HG03565 (cell line): ENCODE measurements at regions not wholly inside any gene's neighbourhood (a gene's known extent, or its start where the extent isn't known, plus 50 kb on each side); places are given as distances from the start of the nearest gene placed in this dataset.

Experiments used
- ATAC-seq: cut with Tn5 transposase; IDR thresholded peaks from one replicate; pipeline ENCODE4 v1.9.1; 2021; ENCODE audit warnings: mild to moderate bottlenecking, moderate library complexity; ENCODE audit not compliant: unreplicated experiment

DNA sequence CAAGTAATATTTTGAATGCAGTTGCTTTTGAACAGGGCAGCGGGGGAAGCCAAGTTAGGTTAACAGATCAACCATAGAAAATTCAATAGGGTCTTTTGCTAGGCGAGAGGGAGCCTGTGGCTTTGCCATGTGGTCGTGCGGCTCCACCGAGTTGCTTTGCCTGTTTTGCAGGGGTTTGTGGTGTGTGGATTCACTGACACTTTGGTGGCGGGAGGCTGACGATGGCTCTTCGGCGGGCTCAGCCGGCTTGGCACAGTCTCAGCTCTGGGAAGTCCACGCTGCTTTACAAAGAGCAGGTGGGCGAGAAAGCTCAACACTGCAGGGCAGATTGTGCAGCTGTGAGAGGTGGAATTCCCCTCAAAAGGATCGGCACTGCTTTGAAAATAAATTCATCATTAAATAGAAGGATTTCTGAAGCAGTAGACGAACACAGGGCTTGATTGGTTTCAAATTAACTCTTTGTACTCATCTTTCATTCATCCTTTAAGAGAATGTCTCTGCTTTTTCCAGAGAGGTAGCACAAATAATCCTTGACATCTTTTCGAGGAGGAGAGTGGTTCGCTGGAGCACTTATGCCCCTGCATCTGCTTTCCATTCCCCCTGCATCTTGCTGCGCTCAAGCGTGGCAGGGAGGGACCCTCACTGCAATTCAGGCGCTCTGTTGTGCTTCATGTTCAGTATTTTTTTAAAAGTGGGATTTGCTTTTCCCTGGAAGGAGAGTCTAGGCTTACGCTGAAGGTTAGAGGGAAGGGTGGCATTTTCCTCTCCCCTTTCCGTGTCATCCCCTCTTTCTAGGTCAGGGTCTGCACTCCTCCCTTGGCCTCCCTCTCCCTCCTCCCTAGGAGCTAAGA, 201.8 kb upstream of the LEF1 start:
- ATAC-seq, result no peak

DNA sequence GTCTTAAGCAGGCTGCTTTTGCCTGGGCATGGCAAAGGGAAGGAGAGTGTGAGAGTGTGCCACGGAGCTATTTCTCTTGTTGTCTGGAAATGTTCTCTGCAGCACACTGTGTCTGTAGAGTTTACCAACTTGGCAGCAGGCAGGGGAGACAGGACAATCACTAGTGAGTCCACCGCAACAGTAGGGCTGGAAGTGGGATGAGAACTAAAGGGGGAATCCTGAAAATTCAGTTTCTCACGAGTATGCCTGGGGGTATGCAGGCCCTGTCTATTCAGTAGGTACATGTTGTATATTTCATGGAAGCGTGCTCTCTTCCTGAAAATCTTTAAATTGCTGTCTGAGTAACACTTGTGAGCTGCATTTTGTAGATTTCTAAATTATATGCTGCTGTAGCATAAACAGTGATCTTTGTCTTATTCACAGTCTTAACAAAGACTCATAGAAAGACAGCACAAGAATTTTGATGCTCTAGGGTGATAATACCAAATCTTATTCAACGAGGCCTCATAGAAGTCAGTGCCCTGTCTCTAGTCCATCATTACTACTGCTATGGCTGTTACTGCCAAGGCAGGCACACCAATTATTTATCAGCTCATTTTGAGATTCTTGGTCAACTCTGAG, 200.4 kb upstream of the LEF1 start:
- ATAC-seq, result no peak

DNA sequence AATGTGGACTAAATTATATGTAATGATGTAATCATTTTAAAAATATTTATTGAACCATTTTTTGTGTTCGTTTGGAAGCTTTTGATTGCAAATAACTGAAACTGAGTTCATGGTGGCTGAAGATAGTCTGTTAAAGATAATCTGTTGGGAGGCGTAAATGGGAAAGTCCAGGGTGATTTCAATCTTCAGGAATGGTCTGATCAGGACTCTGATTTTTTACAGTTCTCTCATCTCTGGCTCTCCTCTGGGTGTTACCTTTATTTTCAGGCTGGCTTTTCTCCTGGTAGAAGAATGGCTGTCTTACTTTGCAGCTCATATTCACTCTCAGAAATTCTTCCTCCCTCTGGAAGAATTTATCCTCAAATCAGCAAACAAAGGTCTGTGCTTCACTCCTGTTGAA, 199.0 kb upstream of the LEF1 start:
- no peak for ATAC-seq

DNA sequence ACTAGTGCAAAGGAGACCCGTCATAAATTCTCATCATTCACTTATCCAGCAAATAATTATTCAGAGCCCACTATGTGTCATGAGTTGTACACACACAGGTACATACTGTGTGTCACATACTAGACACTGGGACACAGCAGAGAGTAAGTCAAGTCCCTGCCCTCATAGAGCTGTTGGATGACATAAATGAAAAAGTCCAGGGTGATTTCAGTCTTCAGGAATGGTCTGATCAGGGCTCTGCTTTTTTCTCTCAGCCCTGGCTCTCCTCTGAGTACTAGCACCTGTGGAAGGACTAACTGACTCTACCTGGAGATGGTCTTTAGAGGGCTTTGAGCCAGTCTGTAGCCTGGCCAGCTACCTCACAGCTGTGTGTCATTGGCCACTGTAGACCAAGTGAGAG, 198.0 kb upstream of the LEF1 start:
- no peak for ATAC-seq

DNA sequence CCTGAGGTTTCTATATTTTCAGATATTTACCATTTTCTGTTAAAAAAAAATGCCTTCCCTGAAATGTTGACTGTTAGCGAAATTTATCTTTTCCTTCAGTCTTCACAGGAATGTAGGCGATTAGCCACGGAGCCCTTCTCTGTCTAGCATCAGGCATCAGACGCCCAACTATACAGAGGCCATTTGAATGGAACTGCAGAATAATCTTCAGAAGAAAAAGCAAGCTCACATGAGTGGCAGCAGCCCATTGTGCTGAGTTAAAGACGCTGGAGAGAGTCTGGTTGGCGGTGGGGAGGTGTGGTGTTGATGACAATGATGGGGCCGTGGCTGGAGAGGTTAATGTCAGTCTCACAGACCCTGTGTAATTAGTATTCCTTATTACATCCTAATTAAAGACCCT, 196.8 kb upstream of the LEF1 start:
- no peak for ATAC-seq

DNA sequence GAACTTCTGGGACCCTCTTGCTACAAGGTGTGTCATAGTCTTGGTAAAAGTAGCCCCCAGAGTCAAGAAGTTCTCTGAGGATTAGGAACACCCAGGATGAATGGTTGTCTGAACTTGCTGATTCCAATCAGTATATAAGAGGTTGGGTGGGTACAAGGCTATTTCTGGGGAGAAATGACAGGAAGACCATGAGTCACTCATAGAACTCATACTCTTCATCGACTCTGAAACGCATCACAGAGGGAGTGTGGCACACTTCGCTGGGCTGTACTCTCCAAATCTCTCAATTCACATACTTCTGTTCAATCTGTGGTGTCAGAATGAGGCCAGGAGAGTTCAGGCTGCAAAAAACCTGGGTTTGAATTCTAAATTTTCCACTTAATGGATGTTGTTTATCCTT, 193.2 kb upstream of the LEF1 start:
- ATAC-seq, result no peak

DNA sequence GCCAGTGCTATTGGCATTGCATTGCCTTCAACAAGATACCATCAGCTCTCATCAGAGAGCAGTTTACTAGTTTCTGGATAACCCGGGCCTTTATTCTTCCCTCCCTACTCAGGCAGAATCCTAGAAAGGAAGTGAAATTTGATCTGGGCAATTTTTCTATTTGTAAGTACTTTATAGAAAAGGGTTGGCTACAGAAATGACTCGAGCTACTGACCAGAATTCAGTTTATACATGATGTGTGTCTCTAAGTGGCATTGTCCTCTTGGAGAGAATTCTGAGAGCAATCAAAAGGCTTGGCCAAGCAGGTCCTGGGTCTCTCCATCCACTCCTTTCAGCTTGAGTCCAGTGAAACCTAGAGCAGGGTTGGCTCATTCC, 192.7 kb upstream of the LEF1 start:
- ATAC-seq, result no peak

DNA sequence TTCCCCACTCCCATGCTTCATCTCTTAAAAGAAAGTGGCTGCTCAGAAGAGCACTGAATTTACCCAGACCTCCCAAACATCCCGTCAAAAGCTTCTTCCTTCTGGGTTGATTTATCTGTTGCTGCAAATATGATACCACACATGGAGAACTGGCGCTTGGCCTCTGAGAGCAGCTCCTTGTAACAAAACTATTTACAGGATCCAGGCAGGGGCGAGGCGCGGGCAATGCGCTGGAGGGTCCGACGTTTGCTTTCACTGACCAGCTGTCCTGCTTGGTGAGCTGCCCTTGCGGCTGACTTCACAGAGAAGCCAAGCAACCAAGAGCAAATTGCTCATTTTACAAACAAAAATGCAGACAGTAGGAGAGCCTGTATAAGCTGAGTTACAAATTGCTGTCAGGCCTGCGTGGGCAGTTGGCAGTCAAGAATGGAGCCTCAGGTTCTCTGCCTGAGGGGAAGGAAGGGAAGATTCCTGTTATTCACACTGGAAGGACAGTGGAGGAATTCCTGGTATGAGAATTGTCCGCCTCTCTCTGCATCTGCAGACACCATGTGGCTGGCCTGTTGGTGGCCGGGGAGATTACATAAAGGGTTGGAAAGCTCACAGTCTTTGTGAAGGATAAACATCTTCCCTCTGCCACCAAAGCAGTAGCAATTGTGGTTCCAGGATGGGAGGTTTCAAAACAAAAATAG, 192.2 kb upstream of the LEF1 start:
- no peak for ATAC-seq

DNA sequence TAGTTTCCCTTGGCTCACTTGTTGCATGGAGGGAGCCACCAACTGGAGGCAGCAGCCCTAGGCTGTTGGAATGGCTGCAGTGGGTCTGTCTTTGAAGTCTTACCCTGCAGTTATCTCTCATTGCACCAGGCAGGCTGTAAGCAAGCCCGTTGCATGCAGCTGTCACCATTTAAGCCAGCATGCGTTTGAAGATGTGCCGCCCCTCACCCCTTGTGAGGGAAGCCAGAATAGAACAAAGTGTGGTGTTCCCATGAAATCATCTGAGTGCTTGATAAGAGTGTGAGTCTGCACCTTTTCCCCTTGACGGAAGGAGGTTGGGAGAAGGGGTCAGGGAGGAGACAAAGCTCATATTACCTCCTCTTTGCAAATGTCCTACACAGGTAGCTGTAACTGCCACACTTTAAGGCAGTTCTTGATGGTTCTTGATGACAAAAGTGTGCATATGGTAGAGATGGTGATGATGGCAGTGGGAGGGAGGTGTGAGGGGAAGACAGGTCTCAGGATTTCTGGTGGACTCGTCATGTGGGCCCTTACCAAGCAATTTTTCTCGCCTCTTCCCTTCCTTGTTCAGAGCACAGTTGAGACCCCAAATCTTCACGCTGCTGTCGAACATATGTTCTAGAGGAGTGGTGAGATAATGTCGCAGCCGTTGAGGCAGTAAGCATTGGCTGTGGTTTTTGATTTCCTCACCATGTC, 191.4 kb upstream of the LEF1 start:
- no peak for ATAC-seq

DNA sequence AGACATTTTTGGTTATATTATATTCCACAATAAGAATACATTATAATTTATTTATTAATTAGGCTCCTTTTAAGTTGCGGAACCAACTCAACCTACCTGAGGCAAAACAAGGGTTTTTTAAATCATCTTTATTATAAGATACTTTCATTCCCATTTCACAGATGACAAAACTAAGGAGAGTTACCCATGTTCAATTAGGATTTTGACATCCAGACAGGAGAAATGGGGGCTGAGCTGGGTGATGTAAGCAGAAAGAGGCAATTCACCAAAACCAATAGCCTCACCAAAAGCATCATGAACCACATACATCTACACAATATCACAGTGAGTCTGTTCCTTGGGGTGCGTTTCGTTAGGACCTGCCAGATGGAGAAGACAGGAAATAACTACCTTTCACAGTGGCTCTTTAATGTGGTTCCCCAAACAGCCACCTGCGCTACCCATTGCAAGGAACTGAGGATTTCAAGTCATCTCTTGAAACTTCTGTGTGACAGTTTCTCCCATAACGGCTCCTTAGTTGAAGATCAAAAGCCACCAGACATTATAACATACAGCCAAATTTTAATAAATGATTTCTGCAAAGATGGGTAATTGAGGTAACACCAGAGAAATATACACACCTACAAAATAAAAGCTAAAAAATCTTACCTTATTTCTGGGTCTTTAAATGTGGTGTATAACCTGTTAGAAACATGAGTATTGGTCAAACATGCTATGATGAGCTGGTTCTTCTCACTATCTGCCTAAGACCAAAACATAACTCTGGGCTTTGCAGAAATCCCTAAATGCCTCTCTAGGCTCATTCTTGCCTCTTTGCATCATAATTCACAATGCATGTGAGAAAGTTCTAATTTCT, 190.6 kb upstream of the LEF1 start:
- no peak for ATAC-seq

DNA sequence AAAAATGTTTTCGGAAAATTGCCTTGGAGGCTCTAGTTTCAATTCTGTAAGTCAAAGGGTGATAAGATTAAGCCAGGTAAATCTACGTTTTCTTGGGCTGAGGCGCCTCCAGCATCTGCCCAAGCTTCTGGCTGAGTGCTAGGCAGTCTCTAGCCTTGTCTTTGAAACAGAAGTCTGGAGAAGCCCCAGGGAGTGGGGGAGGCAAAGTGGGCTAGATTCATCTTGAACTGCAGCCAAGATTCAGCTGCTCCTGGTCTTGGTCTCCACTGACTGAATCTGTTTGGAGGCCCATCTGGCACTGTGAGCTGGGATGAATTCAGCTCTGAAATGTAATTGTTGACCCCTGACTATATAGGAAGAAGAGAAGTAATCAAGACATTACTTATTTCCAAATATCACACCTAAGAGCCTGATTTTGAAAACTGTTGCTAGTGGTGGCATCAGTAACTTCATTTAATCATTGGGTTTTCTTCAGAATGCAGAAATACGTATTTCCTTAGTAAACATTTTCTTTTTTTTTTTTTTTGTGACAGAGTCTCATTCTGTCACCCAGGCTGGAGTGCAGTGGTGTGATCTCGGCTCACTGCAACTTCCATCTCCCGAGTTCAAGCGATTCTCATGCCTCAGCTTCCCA, 187.3 kb upstream of the LEF1 start:
- ATAC-seq, result no peak

DNA sequence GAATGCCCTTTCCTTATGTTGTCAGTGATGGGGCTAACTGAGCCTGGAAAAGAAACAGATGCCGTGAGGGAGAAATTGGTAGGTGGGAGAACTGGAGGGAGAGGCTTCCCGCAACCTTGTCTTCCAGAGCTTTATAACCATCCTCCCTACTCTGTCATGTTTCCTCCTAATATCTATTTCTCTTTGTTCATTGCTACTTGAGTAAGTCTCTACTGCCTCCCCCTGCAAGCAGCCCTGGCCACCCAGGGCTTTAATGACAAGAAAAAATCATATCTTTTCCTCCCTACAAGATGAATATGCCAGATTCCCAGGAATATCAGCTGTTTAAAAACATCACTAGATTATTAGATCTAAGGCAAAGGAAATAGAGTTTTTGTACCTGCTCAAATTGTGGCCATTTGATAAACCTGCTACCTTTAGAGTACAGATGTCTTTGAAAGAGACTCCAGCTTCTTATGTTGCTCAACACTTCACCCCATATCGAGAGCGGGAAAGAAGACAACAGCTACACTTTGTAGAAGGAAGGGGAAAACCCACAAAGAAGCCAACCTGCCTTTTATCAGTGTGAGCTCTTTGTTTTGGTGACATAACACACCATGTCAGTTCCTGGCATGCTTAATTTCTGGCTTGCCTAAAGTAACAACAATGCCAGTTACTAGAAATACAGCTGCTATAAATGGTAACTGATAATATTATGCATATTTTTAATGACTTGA, 186.6 kb upstream of the LEF1 start:
- ATAC-seq, result no peak

DNA sequence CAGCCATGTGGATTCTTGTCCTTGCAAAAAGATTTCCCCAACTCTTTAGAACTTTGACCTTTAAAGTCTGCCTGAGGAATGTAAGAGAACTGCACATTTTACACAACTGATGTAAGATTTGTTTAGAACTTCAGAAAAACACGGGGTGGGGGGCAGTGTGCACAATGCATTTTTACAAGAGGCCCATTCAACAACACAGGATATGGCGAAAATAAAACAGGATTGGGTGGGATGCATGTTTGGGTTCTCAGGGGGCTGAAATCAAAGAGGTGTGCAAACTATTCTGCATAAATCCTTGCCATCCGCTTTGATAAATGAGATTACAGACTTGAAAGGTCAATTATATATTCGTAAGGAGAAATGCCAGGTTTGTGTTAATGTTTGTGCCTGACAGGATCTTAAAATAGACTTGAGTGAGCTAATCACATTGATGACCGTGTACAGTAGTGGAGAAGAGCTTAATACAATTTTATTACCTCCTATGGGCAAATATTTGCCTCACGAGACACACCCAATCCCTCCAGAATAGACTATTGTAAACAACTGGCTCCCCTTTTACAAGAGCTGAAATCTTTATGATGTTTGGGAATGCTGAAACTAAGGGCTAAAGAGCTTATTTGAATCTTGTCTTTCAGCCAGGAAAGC, 184.1 kb upstream of the LEF1 start:
- ATAC-seq, result no peak

DNA sequence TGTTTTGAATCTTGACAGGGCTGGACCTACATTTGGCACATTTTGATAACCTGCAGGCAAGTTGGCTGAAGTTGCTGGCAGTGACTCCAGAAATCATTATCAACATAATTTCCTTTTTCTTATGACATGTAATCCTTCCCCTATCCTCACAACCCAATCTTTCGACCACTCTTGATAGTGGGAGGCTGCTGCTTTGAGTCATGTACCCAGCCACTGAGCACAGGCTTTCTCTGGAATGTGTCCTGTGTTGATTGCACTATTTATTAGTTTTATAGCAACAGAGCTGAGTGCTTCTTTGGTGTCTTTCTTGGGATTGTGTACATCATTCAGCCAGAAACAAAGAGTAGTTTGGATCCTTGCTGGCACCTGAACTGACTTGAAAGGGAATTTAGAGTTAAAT, 183.1 kb upstream of the LEF1 start:
- ATAC-seq, result no peak

DNA sequence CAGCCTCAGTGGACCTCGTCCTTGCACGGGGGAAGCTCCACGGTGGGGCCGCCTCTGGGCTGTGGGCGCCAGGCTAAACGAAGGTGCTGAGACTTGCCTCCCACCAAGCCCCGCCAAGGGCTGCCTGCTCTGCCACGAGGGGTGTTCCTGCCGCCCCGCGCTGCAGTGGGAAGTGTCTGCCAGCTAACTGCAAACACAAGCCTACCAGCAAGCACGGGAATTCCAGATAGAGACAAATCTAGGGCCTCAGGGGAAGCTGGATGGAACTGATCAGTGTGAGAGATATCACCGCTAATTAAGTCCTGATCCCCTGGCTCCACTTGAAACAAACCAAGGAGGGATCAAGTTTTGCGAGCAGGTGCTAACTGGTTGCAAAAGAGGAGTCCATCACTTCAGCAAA, 181.6 kb upstream of the LEF1 start:
- no peak for ATAC-seq

DNA sequence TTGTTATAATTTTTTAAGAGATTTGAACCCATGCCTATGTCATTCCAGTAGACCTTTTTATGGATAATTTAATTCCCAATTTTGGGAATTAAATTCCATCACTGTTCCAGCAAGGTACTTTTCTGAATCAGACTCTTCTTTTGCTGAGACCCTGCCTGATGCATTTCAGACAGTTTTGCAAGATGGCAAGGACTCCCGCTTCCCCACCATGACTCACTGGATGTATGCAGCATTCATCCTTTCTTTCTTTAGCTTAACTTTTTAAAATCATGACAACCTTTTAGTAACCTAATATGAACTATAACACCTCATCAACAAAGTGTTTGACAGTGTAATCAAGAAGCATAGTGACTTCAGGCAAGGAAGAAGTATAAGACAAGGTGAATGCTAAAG, 178.1 kb upstream of the LEF1 start:
- no peak for ATAC-seq

DNA sequence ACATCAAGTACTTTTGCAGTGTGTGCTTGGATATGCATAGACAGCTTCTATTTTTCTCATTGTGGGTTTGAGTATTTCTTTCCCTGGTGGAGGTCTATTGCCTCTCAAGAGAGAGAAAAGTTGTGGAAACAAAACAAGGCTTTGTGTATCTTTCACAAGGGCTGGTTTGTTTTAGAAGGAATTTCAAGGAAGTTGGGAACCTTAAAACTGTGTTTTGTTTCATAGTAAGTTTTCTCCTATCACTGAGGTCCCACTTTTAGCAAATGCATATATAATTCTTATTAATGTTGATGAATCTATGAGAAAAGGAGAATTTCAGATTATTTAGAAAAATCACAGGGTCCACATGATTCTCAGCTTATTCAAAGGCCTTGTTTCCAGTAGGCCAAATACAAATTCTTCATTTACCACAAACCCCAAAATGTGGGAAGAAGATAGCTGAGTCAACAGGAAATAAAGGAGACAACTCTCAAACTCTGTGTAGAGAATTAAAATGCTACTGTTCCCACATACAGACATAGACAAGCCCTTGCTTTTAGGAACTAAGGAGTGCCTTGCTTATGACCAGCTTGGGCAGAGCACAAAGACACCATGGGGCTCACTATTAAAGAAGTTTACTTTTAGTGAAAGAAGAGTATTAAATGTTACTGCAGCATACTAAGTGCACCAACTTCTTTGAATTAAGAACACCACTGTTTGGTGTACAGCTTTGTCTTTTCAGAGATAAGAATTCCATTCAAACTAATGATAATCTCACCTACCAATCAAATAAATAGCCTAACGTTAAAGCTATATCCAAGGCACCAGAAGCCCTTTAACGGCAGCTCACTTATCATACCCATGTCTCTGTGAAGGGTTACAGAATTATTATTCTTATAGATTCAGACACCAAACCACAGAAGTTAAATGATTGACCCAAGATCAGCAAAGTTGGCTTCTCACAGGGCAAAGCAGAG, 177.4 kb upstream of the LEF1 start:
- ATAC-seq, result no peak
